Activated T-cell treated with anti-CD3 and anti-CD28 coated beads, Interleukin-2, amount 50 U/mL, for 72 hours (primary cell): ENCODE measurements at regions not wholly inside any gene's neighbourhood (a gene's known extent, or its start where the extent isn't known, plus 50 kb on each side); places are given as distances from the start of the nearest gene placed in this dataset.
"Not testable (repeated sequence)": the region's sequence is repeated elsewhere in the genome, so short reads cannot be mapped to it uniquely, and the experiment has no call there.

Experiments used
- ATAC-seq, 2 donors: fragments of 150-1000 bp; cut with Tn5 transposase; replicated peaks in 1 of 2; 2 replicates each; pipeline ENCODE4 v1.10.0; 2021; ENCODE audit warnings: moderate library complexity in 2 of 2, mild to moderate bottlenecking in 1 of 2
- DNase-seq, 2 donors: peaks; one replicate each; pipeline ENCODE4 v3.0.0; 2021 to 2022; ENCODE audit warnings: mixed read lengths in 1 of 2
- H3K27ac Mint-ChIP-seq: one replicate; pipeline ENCODE4 v1.8.0; 2022; ENCODE audit warnings: mild to moderate bottlenecking, moderate library complexity, mixed read lengths
- H3K27me3 Mint-ChIP-seq: one replicate; pipeline ENCODE4 v1.8.0; 2022; ENCODE audit warnings: low read depth, mixed read lengths
- H3K36me3 Mint-ChIP-seq, 2 donors: one replicate each; pipeline ENCODE4 v1.8.0; 2022; ENCODE audit warnings: mixed read lengths in 2 of 2, mild to moderate bottlenecking in 1 of 2; ENCODE audit not compliant: insufficient read depth in 2 of 2
- H3K4me1 Mint-ChIP-seq: one replicate; pipeline ENCODE4 v1.8.0; 2022; ENCODE audit warnings: low read depth, mixed read lengths
- H3K4me3 Mint-ChIP-seq, 2 donors: one replicate each; pipeline ENCODE4 v1.8.0; 2022; ENCODE audit warnings: mild to moderate bottlenecking in 2 of 2, mixed read lengths in 2 of 2, moderate library complexity in 2 of 2
- H3K9me3 Mint-ChIP-seq, 2 donors: one replicate each; pipeline ENCODE4 v1.8.0; 2022; ENCODE audit warnings: mixed read lengths in 2 of 2

- ATAC-seq, H3K9me3 Mint-ChIP-seq, H3K36me3 Mint-ChIP-seq, H3K27me3 Mint-ChIP-seq, H3K4me3 Mint-ChIP-seq, H3K4me1 Mint-ChIP-seq, DNase-seq, H3K27ac Mint-ChIP-seq: not testable (repeated sequence)
Observed at GRCh38 chr17:21850614-21851013, 158.3 kb downstream of the KCNJ18 start.
